A549 (cell line): ENCODE measurements at regions not wholly inside any gene's neighbourhood (a gene's known extent, or its start where the extent isn't known, plus 50 kb on each side); places are given as distances from the start of the nearest gene placed in this dataset.

Source experiments
- ATAC-seq, 2 experiments: fragments of 200-7000 bp in 1 of 2; fragments of >200 bp in 1 of 2; cut with Nextera tagmentation in 1 of 2; cut with Tn5 transposase in 1 of 2; 3 replicates each; pipeline versions ENCODE4 v1.8.0 to v1.9.1; 2018 to 2020; ENCODE audit warnings: mild to moderate bottlenecking in 1 of 2, moderate library complexity in 1 of 2
- CTCF ChIA-PET: fragments of 300-600 bp; sonication (Branson Sonifier 250); formaldehyde crosslinking; extraction: SDS; loops from one replicate; lab custom pipeline; 2021; ENCODE audit warnings: antibody characterized with exemption, inconsistent platforms; lab: Yijun Ruan, JAX
- POLR2A ChIA-PET: fragments of 350-600 bp; formaldehyde crosslinking; extraction: SDS; loops from one replicate; lab custom pipeline; 2021; ENCODE audit warnings: antibody characterized with exemption, inconsistent platforms; lab: Yijun Ruan, JAX
- DNase-seq, 2 experiments: peaks; one replicate each; pipeline versions ENCODE4 v3.0.0 to v3.0.0-alpha.2; 2011 to 2016; ENCODE audit warnings: low read depth in 1 of 2, low spot score in 1 of 2
- FAIRE-seq: peaks from 2 replicates; lab custom pipeline; 2011; peaks lifted over from hg19 to GRCh38; lab: Jason Lieb, UNC
- H3K27ac ChIP-seq, 2 experiments: fragments of >200 bp; sonication (Bioruptor Twin); formaldehyde crosslinking; 3 replicates each; pipeline ENCODE4 v1.5.1; 2016 to 2017
- H3K4me1 ChIP-seq: fragments of >200 bp; sonication (Bioruptor Twin); formaldehyde crosslinking; 3 replicates; pipeline ENCODE4 v1.6.1; 2016
- H3K4me2 ChIP-seq: fragments of >200 bp; sonication (Bioruptor Twin); formaldehyde crosslinking; 3 replicates; pipeline ENCODE4 v1.6.1; 2016
- H3K4me3 ChIP-seq: fragments of >200 bp; sonication (Bioruptor Twin); formaldehyde crosslinking; 3 replicates; pipeline ENCODE4 v1.5.1; 2016
- H3K9me3 ChIP-seq: fragments of >200 bp; sonication (Bioruptor Twin); formaldehyde crosslinking; 3 replicates; pipeline ENCODE4 v1.6.1; 2016
- ATOH8 ChIP-seq: fragments of 250-450 bp; sonication (Bioruptor Pico); IDR thresholded peaks from 2 replicates; pipeline ENCODE4 v1.5.0; 2020; ENCODE audit warnings: low read depth, mild to moderate bottlenecking, moderate library complexity
- BHLHE40 ChIP-seq: IDR thresholded peaks from 2 replicates; pipeline ENCODE4 v1.6.1; 2012; ENCODE audit warnings: low read depth, low read length, inconsistent platforms
- CBX2 ChIP-seq: fragments of 200-600 bp; sonication (generic); IDR thresholded peaks from 2 replicates; pipeline ENCODE4 v1.6.1; 2016; ENCODE audit warnings: low read depth, mild to moderate bottlenecking, borderline replicate concordance
- CBX8 ChIP-seq: fragments of 200-600 bp; sonication (generic); IDR thresholded peaks from 2 replicates; pipeline ENCODE4 v1.6.1; 2016
- CHD2 ChIP-seq: fragments of 150-350 bp; IDR thresholded peaks from 2 replicates; pipeline ENCODE4 v1.6.1; 2014; ENCODE audit warnings: low read length; ENCODE audit not compliant: partially characterized antibody
- CTCF ChIP-seq: fragments of >200 bp; sonication (Bioruptor Twin); formaldehyde crosslinking; IDR thresholded peaks from 3 replicates; pipeline ENCODE4 v1.5.1; 2016
- E2F6 ChIP-seq: IDR thresholded peaks from 2 replicates; pipeline ENCODE4 v1.6.1; 2012; ENCODE audit warnings: low read depth, borderline replicate concordance
- EHF ChIP-seq: fragments of 250-450 bp; sonication (Bioruptor Pico); IDR thresholded peaks from 2 replicates; pipeline ENCODE4 v1.5.0; 2020; ENCODE audit warnings: mild to moderate bottlenecking
- EHMT2 ChIP-seq: fragments of 200-600 bp; sonication (generic); IDR thresholded peaks from 2 replicates; pipeline ENCODE4 v1.6.1; 2016; ENCODE audit warnings: antibody characterized with exemption, low read depth, mild to moderate bottlenecking, moderate library complexity
- ELK1 ChIP-seq: fragments of 150-350 bp; IDR thresholded peaks from 2 replicates; pipeline ENCODE4 v1.6.1; 2014; ENCODE audit warnings: low read depth, mild to moderate bottlenecking, low read length
- EP300 ChIP-seq, 2 experiments: fragments of >200 bp; sonication (Bioruptor Twin); formaldehyde crosslinking; IDR thresholded peaks; 2 replicates in 1 of 2; 3 replicates in 1 of 2; pipeline ENCODE4 v1.6.1; 2016 to 2017
- FOSB ChIP-seq: fragments of 250-450 bp; sonication (Bioruptor Pico); IDR thresholded peaks from 2 replicates; pipeline ENCODE4 v1.5.0; 2020; ENCODE audit warnings: mild to moderate bottlenecking, moderate library complexity
- FOXS1 ChIP-seq: fragments of 250-450 bp; sonication (Bioruptor Pico); IDR thresholded peaks from 2 replicates; pipeline ENCODE4 v1.5.0; 2020; ENCODE audit warnings: mild to moderate bottlenecking, moderate library complexity
- HDAC2 ChIP-seq: fragments of 200-600 bp; sonication (generic); IDR thresholded peaks from 2 replicates; pipeline ENCODE4 v1.6.1; 2016
- HES2 ChIP-seq: fragments of >200 bp; sonication (Bioruptor Twin); formaldehyde crosslinking; IDR thresholded peaks from 2 replicates; pipeline ENCODE4 v1.6.1; 2016
- HOXA7 ChIP-seq: fragments of 250-450 bp; sonication (Bioruptor Pico); IDR thresholded peaks from 2 replicates; pipeline ENCODE4 v1.5.0; 2020; ENCODE audit warnings: mild to moderate bottlenecking, moderate library complexity
- HOXB5 ChIP-seq: fragments of 250-450 bp; sonication (Bioruptor Pico); IDR thresholded peaks from 2 replicates; pipeline ENCODE4 v1.5.0; 2020; ENCODE audit warnings: mild to moderate bottlenecking, moderate library complexity
- JUNB ChIP-seq: fragments of >200 bp; sonication (Bioruptor Twin); formaldehyde crosslinking; IDR thresholded peaks from 2 replicates; pipeline ENCODE4 v1.6.1; 2016
- MAZ ChIP-seq: fragments of 150-350 bp; IDR thresholded peaks from 2 replicates; pipeline ENCODE4 v1.6.1; 2014; ENCODE audit warnings: antibody characterized with exemption, low read depth, low read length, borderline replicate concordance
- NR3C1 ChIP-seq: fragments of >200 bp; sonication (Bioruptor Twin); formaldehyde crosslinking; IDR thresholded peaks from 3 replicates; pipeline ENCODE4 v1.6.1; 2017
- POLR2A ChIP-seq: IDR thresholded peaks from 2 replicates; pipeline ENCODE4 v1.6.1; 2012; ENCODE audit warnings: mild to moderate bottlenecking, low read length
- RARB ChIP-seq: fragments of 250-450 bp; sonication (Bioruptor Pico); IDR thresholded peaks from 2 replicates; pipeline ENCODE4 v1.8.0; 2021; ENCODE audit warnings: mild to moderate bottlenecking, moderate library complexity
- RFX5 ChIP-seq: fragments of 450-650 bp; IDR thresholded peaks from 2 replicates; pipeline ENCODE4 v1.7.1; 2014; ENCODE audit warnings: antibody characterized with exemption, mild to moderate bottlenecking, moderate library complexity
- SREBF2 ChIP-seq: fragments of 450-650 bp; IDR thresholded peaks from 2 replicates; pipeline ENCODE4 v1.6.1; 2014; ENCODE audit warnings: mild to moderate bottlenecking, moderate library complexity
- TFCP2L1 ChIP-seq: fragments of 250-450 bp; sonication (Bioruptor Pico); IDR thresholded peaks from 2 replicates; pipeline ENCODE4 v1.5.0; 2021; ENCODE audit warnings: mild to moderate bottlenecking
- USF2 ChIP-seq: fragments of 450-650 bp; IDR thresholded peaks from 2 replicates; pipeline ENCODE4 v1.6.1; 2014; ENCODE audit warnings: antibody characterized with exemption
- ZFP36 ChIP-seq: fragments of 450-650 bp; IDR thresholded peaks from 2 replicates; pipeline ENCODE4 v1.6.1; 2014; ENCODE audit warnings: borderline replicate concordance; ENCODE audit not compliant: partially characterized antibody
- ZNF302 ChIP-seq: fragments of 250-450 bp; sonication (Bioruptor Pico); IDR thresholded peaks from 2 replicates; pipeline ENCODE4 v1.9.0; 2021; ENCODE audit warnings: inconsistent platforms, mild to moderate bottlenecking, moderate library complexity
- WGBS: methylation state at CpG from one replicate; pipeline ENCODE4 v1.1.6; 2017; ENCODE audit errors: missing lambda C conversion rate; 5-methylcytosine and 5-hydroxymethylcytosine counted together

GRCh38 chr13:79745081-79745480 lies 264.1 kb downstream of the NDFIP2 start:
- 85% methylated on average over 2 of the region's 2 CpGs for WGBS
- TF ChIP-seq HDAC2 (no peak), EP300 (IDR thresholded peaks at IDR 0.05) (no peak), USF2 (no peak), HOXA7 (no peak), CBX2 (no peak), ATOH8 (CRISPR knock-in tag) (no peak), CBX8 (no peak), EHMT2 (no peak), POLR2A (no peak), HOXB5 (CRISPR knock-in tag) (no peak)
- Histone ChIP-seq H3K9me3 (no peaks in the 10 kb centered on the region), H3K4me1 (no peaks in the 10 kb centered on the region; the same call in 2 of the 3 replicates), H3K27ac (no peak overlapping the region), H3K4me3 (no peak overlapping the region), H3K4me2 (no peak overlapping the region)
- no peak for FAIRE-seq
- no peak for DNase-seq
- ATAC-seq = no peak
- POLR2A ChIA-PET = no interaction called here
- CTCF ChIA-PET = no interaction called here

GRCh38 chr13:79742923-79743322 lies 262.0 kb downstream of the NDFIP2 start:
- Histone ChIP-seq H3K4me2 (no peak overlapping the region), H3K4me3 (no peak overlapping the region), H3K4me1 (no peaks in the 10 kb centered on the region), H3K27ac (no peak overlapping the region), H3K9me3 (no peaks in the 10 kb centered on the region)
- DNase-seq = no peak
- TF ChIP-seq TFCP2L1 (CRISPR knock-in tag) = no peak
- no peak for ATAC-seq
- 85% methylated on average over 3 of the region's 3 CpGs for WGBS
- FAIRE-seq = no peak
- CTCF ChIA-PET = no interaction called here
- POLR2A ChIA-PET = no interaction called here

- 57% methylated on average over 6 of the region's 6 CpGs for WGBS
- Histone ChIP-seq H3K9me3 (no peaks in the 10 kb centered on the region), H3K4me2 (peak overlapping the region; percentile 37; the same call in 1 of the 3 replicates), H3K4me1 (no peaks in the 10 kb centered on the region), H3K27ac (no peak overlapping the region), H3K4me3 (no peak overlapping the region)
- FAIRE-seq (no peak), ATAC-seq (no peak), DNase-seq (no peak)
- ChIA-PET POLR2A (no interaction called here), CTCF (interaction anchor here (0.7 kb wide), 1 partner anchor 261 kb away, joined by 3 read pairs; no protein-coding TSS in a partner anchor)
- no peak for TF ChIP-seq MAZ
- TF ChIP-seq CHD2 = no peak
- no peak for TF ChIP-seq RFX5
- no peak for TF ChIP-seq E2F6
- no peak for TF ChIP-seq ELK1
- TF ChIP-seq HOXB5 (CRISPR knock-in tag) = no peak
- TF ChIP-seq CTCF = no peak
- no peak for TF ChIP-seq SREBF2
- TF ChIP-seq RARB (CRISPR knock-in tag) = no peak
- no peak for TF ChIP-seq ZFP36
- no peak for TF ChIP-seq FOXS1 (CRISPR knock-in tag)
- no peak for TF ChIP-seq EHF (CRISPR knock-in tag)
- no peak for TF ChIP-seq HES2
- TF ChIP-seq ZNF302 (CRISPR knock-in tag) = no peak
- no peak for TF ChIP-seq NR3C1
- TF ChIP-seq BHLHE40 = no peak
- no peak for TF ChIP-seq FOSB (CRISPR knock-in tag)
- no peak for TF ChIP-seq JUNB
Measured at GRCh38 chr13:79740991-79741390, 260.0 kb downstream of the NDFIP2 start.
